HepG2 (cell line): ENCODE measurements at regions not wholly inside any gene's neighbourhood (a gene's known extent, or its start where the extent isn't known, plus 50 kb on each side); places are given as distances from the start of the nearest gene placed in this dataset.

ENCODE experiments used
- ATAC-seq: fragments of 200-7000 bp; cut with Tn5 transposase; 3 replicates; pipeline ENCODE4 v1.9.1; 2020; ENCODE audit warnings: mild to moderate bottlenecking, moderate library complexity
- BruUV-seq: library from RNA; stranded (reverse); fragments of 400-500 nt; replicated peaks from 2 replicates; lab custom pipeline; 2021; lab: Mats Ljungman, UMichigan
- CTCF ChIA-PET: fragments of 300-600 bp; formaldehyde crosslinking; extraction: SDS; loops from one replicate; lab custom pipeline; 2021; ENCODE audit warnings: low total read pairs, inconsistent platforms, low intra/inter-chr PET ratio; lab: Yijun Ruan, JAX
- POLR2A ChIA-PET: fragments of 350-600 bp; sonication (Branson Sonifier 250); formaldehyde crosslinking; loops from one replicate; lab custom pipeline; 2020; ENCODE audit warnings: antibody characterized with exemption, inconsistent platforms; lab: Yijun Ruan, JAX
- DNase-seq: peaks from one replicate; pipeline ENCODE4 v3.0.0-alpha.2; 2015; ENCODE audit warnings: low spot score
- FAIRE-seq: peaks from 3 replicates; lab custom pipeline; 2011; peaks lifted over from hg19 to GRCh38; lab: Jason Lieb, UNC
- H2AFZ ChIP-seq: one replicate; pipeline ENCODE4 v1.6.1; 2011; ENCODE audit warnings: low read length, inconsistent platforms
- H3K27ac ChIP-seq: fragments of 300-600 bp; 3 replicates; pipeline ENCODE4 v1.8.0; 2011; ENCODE audit warnings: mixed run types, mild to moderate bottlenecking, mixed read lengths, low read length, inconsistent platforms; ENCODE audit not compliant: insufficient read depth; ENCODE audit errors: extremely low read length
- H3K27me3 ChIP-seq, 2 experiments: fragments of 200-600 bp in 1 of 2; 2 replicates in 1 of 2; 3 replicates in 1 of 2; pipeline versions ENCODE4 v1.6.0 to v1.8.0; 2011; ENCODE audit warnings: low read length in 2 of 2, mild to moderate bottlenecking in 2 of 2, moderate library complexity in 2 of 2, inconsistent platforms in 1 of 2; ENCODE audit not compliant: insufficient read depth in 2 of 2, control insufficient read depth in 1 of 2
- H3K36me3 ChIP-seq, 2 experiments: fragments of 200-600 bp in 1 of 2; replicated peaks in 1 of 2; 2 replicates in 1 of 2; 3 replicates in 1 of 2; pipeline versions ENCODE4 v1.5.1 to v1.8.0; 2011; ENCODE audit warnings: low read length in 2 of 2, inconsistent platforms in 1 of 2; ENCODE audit not compliant: insufficient read depth in 2 of 2, control insufficient read depth in 1 of 2
- H3K4me1 ChIP-seq: 2 replicates; pipeline ENCODE4 v1.5.1; 2012; ENCODE audit warnings: low read length, inconsistent platforms; ENCODE audit not compliant: insufficient read depth
- H3K4me2 ChIP-seq: 2 replicates; pipeline ENCODE4 v1.6.0; 2011; ENCODE audit warnings: low read depth, low read length, inconsistent platforms
- H3K4me3 ChIP-seq, 3 experiments: fragments of 200-600 bp in 1 of 3; sonication (generic), shearing (Covaris generic) in 1 of 3; replicated peaks in 1 of 3; 2 replicates each; pipeline ENCODE4 v1.5.1; 2011 to 2016; ENCODE audit warnings: low read length in 3 of 3, inconsistent platforms in 2 of 3, low read depth in 2 of 3, mild to moderate bottlenecking in 2 of 3, control low read depth in 1 of 3, mixed read lengths in 1 of 3; ENCODE audit not compliant: insufficient read depth in 1 of 3
- H3K79me2 ChIP-seq: one replicate; pipeline ENCODE4 v1.6.1; 2011; ENCODE audit warnings: low read length, inconsistent platforms; ENCODE audit not compliant: insufficient read depth
- H3K9ac ChIP-seq: 2 replicates; pipeline ENCODE4 v1.6.0; 2011; ENCODE audit warnings: mild to moderate bottlenecking, low read depth, low read length, inconsistent platforms; ENCODE audit not compliant: insufficient read depth
- H3K9me3 ChIP-seq: 2 replicates; pipeline ENCODE4 v1.5.1; 2012; ENCODE audit warnings: mild to moderate bottlenecking, low read length
- H4K20me1 ChIP-seq: 2 replicates; pipeline ENCODE4 v1.6.0; 2011; ENCODE audit warnings: inconsistent platforms, mild to moderate bottlenecking, low read length, moderate library complexity; ENCODE audit not compliant: insufficient read depth
- GLMP ChIP-seq: sonication (generic); formaldehyde crosslinking; IDR thresholded peaks from 2 replicates; pipeline ENCODE4 v1.9.0; 2021; ENCODE audit warnings: missing genetic modification reagents, mild to moderate bottlenecking, borderline replicate concordance
- KDM2A ChIP-seq: sonication (generic); formaldehyde crosslinking; IDR thresholded peaks from 2 replicates; pipeline ENCODE4 v1.4.0; 2020; ENCODE audit warnings: low read depth, missing genetic modification reagents, borderline replicate concordance
- MAFF ChIP-seq: IDR thresholded peaks from 2 replicates; pipeline ENCODE4 v1.6.1; 2011; ENCODE audit warnings: low read depth, low read length, improper control_type of control experiment
- MAFK ChIP-seq, 2 experiments: IDR thresholded peaks in 1 of 2; conservative IDR thresholded peaks in 1 of 2; 2 replicates each; pipeline ENCODE4 v1.6.1; 2011; ENCODE audit warnings: improper control_type of control experiment in 2 of 2, low read length in 2 of 2
- PHF21A ChIP-seq: sonication (generic); formaldehyde crosslinking; IDR thresholded peaks from 2 replicates; pipeline ENCODE4 v1.5.0; 2020; ENCODE audit warnings: mild to moderate bottlenecking, missing genetic modification reagents
- PTBP1 ChIP-seq: fragments of 200-400 bp; formaldehyde crosslinking; IDR thresholded peaks from 2 replicates; pipeline ENCODE4 v1.6.1; 2018; ENCODE audit warnings: low read length, low read depth; ENCODE audit not compliant: poor library complexity, severe bottlenecking
- SIN3B ChIP-seq: fragments of 150-350 bp; IDR thresholded peaks from 2 replicates; pipeline ENCODE4 v1.6.1; 2014; ENCODE audit warnings: low read length
- ZFP62 ChIP-seq: sonication (generic); formaldehyde crosslinking; IDR thresholded peaks from 2 replicates; pipeline ENCODE4 v1.4.0; 2020; ENCODE audit warnings: missing genetic modification reagents
- ZFYVE20 ChIP-seq: sonication (generic); formaldehyde crosslinking; IDR thresholded peaks from 2 replicates; pipeline ENCODE4 v1.8.0; 2023; ENCODE audit warnings: low read depth, mild to moderate bottlenecking, moderate library complexity, missing genetic modification reagents, borderline replicate concordance
- ZNF121 ChIP-seq: sonication (generic); formaldehyde crosslinking; IDR thresholded peaks from 2 replicates; pipeline ENCODE4 v1.5.0; 2020; ENCODE audit warnings: mild to moderate bottlenecking, missing genetic modification reagents
- ZNF230 ChIP-seq: sonication (generic); formaldehyde crosslinking; IDR thresholded peaks from 2 replicates; pipeline ENCODE4 v1.4.0; 2020; ENCODE audit warnings: mild to moderate bottlenecking, missing genetic modification reagents
- ZNF350 ChIP-seq: sonication (generic); formaldehyde crosslinking; IDR thresholded peaks from 2 replicates; pipeline ENCODE4 v1.4.0; 2020; ENCODE audit warnings: mild to moderate bottlenecking, low read depth, missing genetic modification reagents, borderline replicate concordance
- ZNF749 ChIP-seq: sonication (generic); formaldehyde crosslinking; IDR thresholded peaks from 2 replicates; pipeline ENCODE4 v1.8.0; 2022; ENCODE audit warnings: mild to moderate bottlenecking, missing genetic modification reagents, moderate library complexity, borderline replicate concordance
- ZSCAN22 ChIP-seq: sonication (generic); formaldehyde crosslinking; IDR thresholded peaks from 2 replicates; pipeline ENCODE4 v1.4.0; 2020; ENCODE audit warnings: mild to moderate bottlenecking, missing genetic modification reagents
- WGBS: methylation state at CpG from one replicate; pipeline ENCODE4 v1.1.6; 2017; ENCODE audit warnings: low lambda C conversion rate; 5-methylcytosine and 5-hydroxymethylcytosine counted together
- in situ Hi-C: cut with HindIII; loops from 2 replicates; pipeline ENCODE4 v1.10.0; 2017; ENCODE audit warnings: low pct_unique_long_range_greater_than_20kb; ENCODE audit not compliant: extremely low pct_ligation_motif_present
- intact Hi-C: fragments of 100-400 bp; cut with micrococcal nuclease; formaldehyde crosslinking; loops from one replicate; pipeline ENCODE4 v1.10.0; 2022; ENCODE audit not compliant: unreplicated experiment

DNA sequence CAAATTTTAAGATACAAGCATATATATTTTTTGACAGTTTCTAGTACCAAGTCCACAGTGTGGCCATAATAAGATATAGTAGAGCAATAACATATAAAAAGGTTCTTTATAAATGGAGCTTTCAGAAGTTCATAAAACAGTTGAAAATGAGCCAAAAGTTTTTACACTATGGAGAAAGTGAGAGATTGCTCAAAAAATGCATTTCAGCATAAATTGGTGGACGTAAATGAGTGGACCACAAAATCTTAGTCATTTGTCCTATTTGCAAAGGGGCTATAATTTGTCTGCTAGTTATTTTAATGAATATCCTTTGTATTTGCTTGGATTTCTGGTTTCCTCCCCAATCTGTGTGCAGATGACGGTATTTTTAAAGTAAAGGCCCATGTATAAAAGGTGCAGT, 159.4 kb upstream of the DAP start:
- in situ Hi-C loops (no loop called here), intact Hi-C loops (no loop called here)
- no peak overlapping the region for H2AFZ ChIP-seq
- ChIA-PET POLR2A (no interaction called here), CTCF (no interaction called here)
- no peaks in the 10 kb centered on the region for H3K36me3 ChIP-seq
- no peak overlapping the region for H3K4me3 ChIP-seq
- no peaks in the 10 kb centered on the region for H3K4me1 ChIP-seq
- FAIRE-seq, result no peak
- no peaks in the 10 kb centered on the region; a peak in 1 of 5 replicates for H3K27me3 ChIP-seq
- no TSS peak for BruUV-seq
- H3K79me2 ChIP-seq, result no peaks in the 10 kb centered on the region
- DNase-seq, result no peak
- ATAC-seq, result no peak
- H3K9ac ChIP-seq, result no peak overlapping the region
- H4K20me1 ChIP-seq, result no peaks in the 10 kb centered on the region
- no peak overlapping the region for H3K4me2 ChIP-seq
- H3K9me3 ChIP-seq, result no peaks in the 10 kb centered on the region
- no peak overlapping the region for H3K27ac ChIP-seq
- WGBS, result 27% methylated on average over 2 of the region's 2 CpGs
- TF ChIP-seq PTBP1 (no peak), ZNF121 (CRISPR knock-in tag) (no peak), MAFF (0 out of 2 replicates have a peak, but pooled peaks have one; percentile 14), ZSCAN22 (no peak), ZFYVE20 (CRISPR knock-in tag) (no peak), SIN3B (no peak), PHF21A (CRISPR knock-in tag) (no peak), KDM2A (CRISPR knock-in tag) (no peak), ZFP62 (no peak), MAFK (conservative IDR thresholded peaks at IDR 0.05 in 1 of 2, IDR thresholded peaks at IDR 0.05 in 1 of 2; ENCODE audit: low read length in 2 of 2) (peak in 1 of 2 experiments; percentile 19; a peak in 1 of 4 replicates), ZNF749 (CRISPR knock-in tag) (no peak), ZNF230 (CRISPR knock-in tag) (no peak), ZNF350 (no peak), GLMP (CRISPR knock-in tag) (no peak)
